NB4 (cell line): ENCODE measurements at regions not wholly inside any gene's neighbourhood (a gene's known extent, or its start where the extent isn't known, plus 50 kb on each side); places are given as distances from the start of the nearest gene placed in this dataset.
"Not testable (repeated sequence)": the region's sequence is repeated elsewhere in the genome, so short reads cannot be mapped to it uniquely, and the experiment has no call there.

ENCODE experiments used
- DNase-seq: peaks from one replicate; pipeline ENCODE4 v3.0.0; 2010; ENCODE audit warnings: low read depth
- H3K4me3 ChIP-seq: one replicate; pipeline ENCODE4 v1.5.1; 2011; ENCODE audit warnings: mild to moderate bottlenecking, low read depth, low read length, moderate library complexity
- CTCF ChIP-seq: IDR thresholded peaks from one replicate; pipeline ENCODE4 v1.5.1; 2012; ENCODE audit warnings: low read depth, low read length
- MAX ChIP-seq: IDR thresholded peaks from 2 replicates; pipeline ENCODE4 v1.6.1; 2011; ENCODE audit warnings: low read depth, low read length
- MYC ChIP-seq: IDR thresholded peaks from 2 replicates; pipeline ENCODE4 v1.6.1; 2011; ENCODE audit warnings: low read depth, low read length
- POLR2A ChIP-seq: IDR thresholded peaks from 2 replicates; pipeline ENCODE4 v1.6.1; 2011; ENCODE audit warnings: mild to moderate bottlenecking; ENCODE audit not compliant: insufficient read length; ENCODE audit errors: extremely low read depth

GRCh38 chr15:67947254-67948039 is 106.7 kb upstream of the PIAS1 start:
- TF ChIP-seq CTCF = no peak
- TF ChIP-seq MYC = no peak
- no peak for TF ChIP-seq MAX
- no peak for TF ChIP-seq POLR2A
- no peak for DNase-seq
- H3K4me3 ChIP-seq = no peak overlapping the region

GRCh38 chr15:67948215-67948614 is 105.9 kb upstream of the PIAS1 start:
- no peak overlapping the region for H3K4me3 ChIP-seq
- DNase-seq = no peak
- TF ChIP-seq MAX (no peak), CTCF (no peak), POLR2A (no peak), MYC (no peak)

GRCh38 chr15:67951187-67951586 is 102.9 kb upstream of the PIAS1 start:
- H3K4me3 ChIP-seq, DNase-seq: not testable (repeated sequence)

GRCh38 chr15:67953299-67953698 is 100.8 kb upstream of the PIAS1 start:
- no peak for TF ChIP-seq CTCF
- TF ChIP-seq POLR2A = no peak
- no peak for TF ChIP-seq MYC
- no peak for TF ChIP-seq MAX
- DNase-seq = no peak
- H3K4me3 ChIP-seq = no peak overlapping the region

GRCh38 chr15:67955252-67955651 is 98.9 kb upstream of the PIAS1 start:
- peak; percentile 57 for DNase-seq
- H3K4me3 ChIP-seq = no peak overlapping the region
- TF ChIP-seq MAX = peak; percentile 62; the same call in 1 of the 2 replicates
- TF ChIP-seq MYC = no peak

GRCh38 chr15:67957435-67958132 is 96.5 kb upstream of the PIAS1 start:
- no peak overlapping the region for H3K4me3 ChIP-seq
- no peak for TF ChIP-seq MAX
- no peak for TF ChIP-seq POLR2A
- TF ChIP-seq CTCF = no peak
- TF ChIP-seq MYC = no peak
- no peak for DNase-seq
